Mesothelial cell of epicardium (in vitro differentiated cells): ENCODE measurements at regions not wholly inside any gene's neighbourhood (a gene's known extent, or its start where the extent isn't known, plus 50 kb on each side); places are given as distances from the start of the nearest gene placed in this dataset.

Experiments
- DNase-seq, 2 experiments: peaks; one replicate each; pipeline ENCODE4 v3.0.0; 2021; ENCODE audit warnings: low spot score in 2 of 2; ENCODE audit not compliant: unreplicated experiment in 2 of 2
- H3K27ac Mint-ChIP-seq: 2 replicates; pipeline ENCODE4 v1.8.0; 2021; ENCODE audit warnings: mixed read lengths
- H3K27me3 Mint-ChIP-seq: 2 replicates; pipeline ENCODE4 v1.8.0; 2021; ENCODE audit warnings: low read depth, mixed read lengths
- H3K36me3 Mint-ChIP-seq: 2 replicates; pipeline ENCODE4 v1.8.0; 2021; ENCODE audit warnings: mixed read lengths
- H3K4me1 Mint-ChIP-seq: 2 replicates; pipeline ENCODE4 v1.8.0; 2021; ENCODE audit warnings: mixed read lengths
- H3K4me3 Mint-ChIP-seq: 2 replicates; pipeline ENCODE4 v1.8.0; 2021; ENCODE audit warnings: mild to moderate bottlenecking, moderate library complexity, mixed read lengths
- H3K9me3 Mint-ChIP-seq: 2 replicates; pipeline ENCODE4 v1.8.0; 2021; ENCODE audit warnings: mixed read lengths
- CTCF ChIP-seq: fragments of 200-600 bp; sonication (generic); IDR thresholded peaks from one replicate; pipeline ENCODE4 v1.5.0; 2021; ENCODE audit warnings: antibody characterized with exemption; ENCODE audit not compliant: unreplicated experiment

- TF ChIP-seq CTCF: no peak
- Mint-ChIP-seq H3K36me3 (no peaks in the 10 kb centered on the region), H3K27me3 (peaks cover 20% of the 10 kb centered on the region), H3K4me1 (no peaks in the 10 kb centered on the region), H3K4me3 (no peak overlapping the region), H3K9me3 (no peaks in the 10 kb centered on the region), H3K27ac (no peak overlapping the region)
- DNase-seq: no peak
Measured at GRCh38 chr1:4126731-4127591, 226.9 kb upstream of the C1orf174 start.

- no peaks in the 10 kb centered on the region for H3K9me3 Mint-ChIP-seq
Measured at GRCh38 chr1:4127592-4128140, 227.6 kb upstream of the C1orf174 start.

GRCh38 chr1:4128616-4129015, 228.5 kb upstream of the C1orf174 start:
- no peaks in the 10 kb centered on the region for H3K36me3 Mint-ChIP-seq
- no peaks in the 10 kb centered on the region for H3K9me3 Mint-ChIP-seq

More at GRCh38 chr1:4127592-4128140, 227.6 kb upstream of the C1orf174 start:
- no peak for DNase-seq
- Mint-ChIP-seq H3K4me3 (no peak overlapping the region), H3K36me3 (no peaks in the 10 kb centered on the region), H3K4me1 (no peaks in the 10 kb centered on the region), H3K27me3 (peaks cover 17% of the 10 kb centered on the region), H3K27ac (no peak overlapping the region)
- no peak for TF ChIP-seq CTCF

GRCh38 chr1:4129693-4130092, 229.6 kb upstream of the C1orf174 start:
- Mint-ChIP-seq H3K9me3 (no peaks in the 10 kb centered on the region), H3K4me1 (no peaks in the 10 kb centered on the region), H3K27ac (no peak overlapping the region), H3K36me3 (no peaks in the 10 kb centered on the region), H3K27me3 (peaks cover 15% of the 10 kb centered on the region), H3K4me3 (no peak overlapping the region)
- no peak for DNase-seq
- TF ChIP-seq CTCF: no peak

More at GRCh38 chr1:4128616-4129015, 228.5 kb upstream of the C1orf174 start:
- DNase-seq: no peak
- H3K4me3 Mint-ChIP-seq: no peak overlapping the region
- H3K4me1 Mint-ChIP-seq: no peaks in the 10 kb centered on the region
- peaks cover 17% of the 10 kb centered on the region for H3K27me3 Mint-ChIP-seq
- TF ChIP-seq CTCF: no peak
- H3K27ac Mint-ChIP-seq: no peak overlapping the region

- Mint-ChIP-seq H3K9me3 (no peaks in the 10 kb centered on the region), H3K27ac (no peak overlapping the region), H3K4me3 (no peak overlapping the region), H3K4me1 (no peaks in the 10 kb centered on the region), H3K27me3 (peaks cover 15% of the 10 kb centered on the region), H3K36me3 (no peaks in the 10 kb centered on the region)
- TF ChIP-seq CTCF: no peak
- DNase-seq: no peak
Measured at GRCh38 chr1:4130096-4130495, 230.0 kb upstream of the C1orf174 start.
